ENCODE measurements at regions not wholly inside any gene's neighbourhood (a gene's known extent, or its start where the extent isn't known, plus 50 kb on each side); places are given as distances from the start of the nearest gene placed in this dataset.

- TF ChIP-seq, protein P1, sequence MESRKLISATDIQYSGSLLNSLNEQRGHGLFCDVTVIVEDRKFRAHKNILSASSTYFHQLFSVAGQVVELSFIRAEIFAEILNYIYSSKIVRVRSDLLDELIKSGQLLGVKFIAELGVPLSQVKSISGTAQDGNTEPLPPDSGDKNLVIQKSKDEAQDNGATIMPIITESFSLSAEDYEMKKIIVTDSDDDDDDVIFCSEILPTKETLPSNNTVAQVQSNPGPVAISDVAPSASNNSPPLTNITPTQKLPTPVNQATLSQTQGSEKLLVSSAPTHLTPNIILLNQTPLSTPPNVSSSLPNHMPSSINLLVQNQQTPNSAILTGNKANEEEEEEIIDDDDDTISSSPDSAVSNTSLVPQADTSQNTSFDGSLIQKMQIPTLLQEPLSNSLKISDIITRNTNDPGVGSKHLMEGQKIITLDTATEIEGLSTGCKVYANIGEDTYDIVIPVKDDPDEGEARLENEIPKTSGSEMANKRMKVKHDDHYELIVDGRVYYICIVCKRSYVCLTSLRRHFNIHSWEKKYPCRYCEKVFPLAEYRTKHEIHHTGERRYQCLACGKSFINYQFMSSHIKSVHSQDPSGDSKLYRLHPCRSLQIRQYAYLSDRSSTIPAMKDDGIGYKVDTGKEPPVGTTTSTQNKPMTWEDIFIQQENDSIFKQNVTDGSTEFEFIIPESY (IDR thresholded peaks at IDR 0.05; ENCODE audit: extremely low read depth, insufficient replicate concordance, low read length): no peak
- TF ChIP-seq RAD21 (IDR thresholded peaks at IDR 0.05; ENCODE audit: low read depth) (no peak), SRF (IDR thresholded peaks at IDR 0.05; ENCODE audit: low read depth) (no peak), SIN3A (IDR thresholded peaks at IDR 0.05; ENCODE audit: low read depth) (no peak), ELF1 (IDR thresholded peaks at IDR 0.05; ENCODE audit: borderline replicate concordance, low read depth) (no peak)
These were observed 368.1 kb downstream of the TMEM135 start (continued) for GRCh38 chr11:87405843-87406242.

DNA sequence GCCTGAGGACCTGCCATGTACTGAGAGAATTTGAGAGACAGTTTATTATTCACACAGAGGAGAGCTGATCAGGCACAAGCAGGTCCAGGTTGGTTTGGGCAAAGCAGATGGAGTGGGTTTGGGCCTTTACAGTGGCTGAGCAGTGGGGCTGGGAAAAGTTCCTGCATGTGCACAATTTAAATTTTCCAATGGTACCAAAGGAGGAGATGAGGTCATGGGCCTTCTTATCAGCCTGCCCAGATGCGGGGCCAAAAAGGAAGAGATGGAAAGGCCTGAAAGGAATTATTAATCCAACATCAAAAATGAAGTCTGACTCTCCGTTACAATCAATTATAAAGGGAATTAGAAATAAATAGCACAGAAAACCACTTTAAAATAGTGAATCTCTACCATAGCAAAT lies 367.6 kb downstream of the TMEM135 start:
- Histone ChIP-seq H3K27me3 (ENCODE audit: insufficient read depth, low read length) (no peaks in the 10 kb centered on the region), H3K36me3 (ENCODE audit: control insufficient read depth in 1 of 2, insufficient read depth in 2 of 2, low read length in 2 of 2) (no peaks in the 10 kb centered on the region), H3K4me3 (replicated peaks in 1 of 2; ENCODE audit: low read depth in 1 of 2, low read length in 2 of 2) (no peak overlapping the region), H2AFZ (ENCODE audit: low read depth, low read length, poor library complexity, severe bottlenecking) (no peak overlapping the region), H3K9ac (ENCODE audit: low read length) (no peak overlapping the region), H3K79me2 (ENCODE audit: insufficient read depth, low read length) (no peaks in the 10 kb centered on the region), H3K4me1 (ENCODE audit: control insufficient read depth in 1 of 2, insufficient read depth in 2 of 2, low read length in 2 of 2) (no peaks in the 10 kb centered on the region), H3K4me2 (ENCODE audit: low read length) (no peak overlapping the region), H3K9me2 (ENCODE audit: insufficient read depth) (no peaks in the 10 kb centered on the region; the same call in 1 of the 2 replicates), H4K20me1 (ENCODE audit: insufficient read depth) (no peaks in the 10 kb centered on the region), H3K9me3 (ENCODE audit: control insufficient read depth in 1 of 2, insufficient read depth in 1 of 2, low read depth in 1 of 2, low read length in 2 of 2) (no peaks in the 10 kb centered on the region), H3K27ac (ENCODE audit: low read depth, low read length) (no peak overlapping the region)
- BruUV-seq (replicated peaks): no TSS peak
- TF ChIP-seq POLR2AphosphoS5 (IDR thresholded peaks at IDR 0.05; ENCODE audit: low read depth, low read length): no peak
- DNase-seq (ENCODE audit: low read depth, low spot score) (no peak), ATAC-seq (no peak)
- intact Hi-C loops (cut with micrococcal nuclease): no loop called here
- ChIA-PET POLR2A (no interaction called here), CTCF (no interaction called here), RAD21 (ENCODE audit: low non-redundant PET in 1 of 2, low total read pairs in 2 of 2, uncharacterized antibody in 2 of 2, unreplicated experiment in 2 of 2) (no interaction called here)

DNA sequence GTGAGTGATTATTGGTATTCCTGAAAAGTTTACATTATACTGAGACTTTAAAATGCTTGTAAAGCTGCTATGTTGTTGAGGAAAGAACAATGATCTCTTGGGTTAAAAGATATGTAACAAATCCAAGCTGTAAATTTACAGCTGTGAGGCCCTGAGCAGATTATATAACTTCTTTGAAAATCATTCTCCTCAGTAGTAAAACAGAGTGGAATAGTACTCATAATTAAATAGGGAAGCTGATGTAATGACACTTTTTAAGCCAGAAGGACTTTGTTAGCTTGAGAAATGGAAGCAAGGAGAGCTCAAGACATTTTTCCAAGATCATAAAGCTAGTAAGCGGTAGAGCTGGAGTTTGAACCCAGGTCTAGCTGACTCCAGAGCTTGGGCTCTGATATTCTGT lies 363.9 kb downstream of the TMEM135 start:
- H3K4me2 ChIP-seq (ENCODE audit: low read length): no peak overlapping the region
- H4K20me1 ChIP-seq (ENCODE audit: insufficient read depth): no peaks in the 10 kb centered on the region
- H3K9ac ChIP-seq (ENCODE audit: low read length): no peak overlapping the region
- no peak overlapping the region for H2AFZ ChIP-seq (ENCODE audit: low read depth, low read length, poor library complexity, severe bottlenecking)
- ChIA-PET CTCF (interaction anchor here (1.0 to 1.1 kb wide), 2 partner anchors 15 to 20 kb away, joined by 3 to 4 read pairs; no protein-coding TSS in a partner anchor), POLR2A (no interaction called here), RAD21 (ENCODE audit: low non-redundant PET in 1 of 2, low total read pairs in 2 of 2, uncharacterized antibody in 2 of 2, unreplicated experiment in 2 of 2) (no interaction called here)
- no peaks in the 10 kb centered on the region for H3K27me3 ChIP-seq (ENCODE audit: insufficient read depth, low read length)
- H3K27ac ChIP-seq (ENCODE audit: low read depth, low read length): no peak overlapping the region
- no peaks in the 10 kb centered on the region for H3K79me2 ChIP-seq (ENCODE audit: insufficient read depth, low read length)
- H3K4me1 ChIP-seq (ENCODE audit: control insufficient read depth in 1 of 2, insufficient read depth in 2 of 2, low read length in 2 of 2): no peaks in the 10 kb centered on the region
- intact Hi-C loops (cut with micrococcal nuclease): no loop called here
- H3K9me3 ChIP-seq (ENCODE audit: control insufficient read depth in 1 of 2, insufficient read depth in 1 of 2, low read depth in 1 of 2, low read length in 2 of 2): no peaks in the 10 kb centered on the region
- H3K36me3 ChIP-seq (ENCODE audit: control insufficient read depth in 1 of 2, insufficient read depth in 2 of 2, low read length in 2 of 2): no peaks in the 10 kb centered on the region
- ATAC-seq (no peak), DNase-seq (ENCODE audit: low read depth, low spot score) (no peak)
- H3K4me3 ChIP-seq (replicated peaks in 1 of 2; ENCODE audit: low read depth in 1 of 2, low read length in 2 of 2): no peak overlapping the region
- no peaks in the 10 kb centered on the region; the same call in 1 of the 2 replicates for H3K9me2 ChIP-seq (ENCODE audit: insufficient read depth)
- no TSS peak for BruUV-seq (replicated peaks)
- no peak for TF ChIP-seq CEBPB (IDR thresholded peaks at IDR 0.05; ENCODE audit: low read depth)
- TF ChIP-seq SIN3A (IDR thresholded peaks at IDR 0.05; ENCODE audit: low read depth): no peak
- TF ChIP-seq, protein P1 (IDR thresholded peaks at IDR 0.05; ENCODE audit: extremely low read depth, insufficient replicate concordance, low read length): no peak
- TF ChIP-seq FOSL1 (IDR thresholded peaks at IDR 0.05; ENCODE audit: low read depth): no peak
- no peak for TF ChIP-seq EGR1 (IDR thresholded peaks at IDR 0.05; ENCODE audit: low read depth)
- TF ChIP-seq CBX3 (IDR thresholded peaks at IDR 0.05; ENCODE audit: low read depth): no peak
- TF ChIP-seq, protein P2, sequence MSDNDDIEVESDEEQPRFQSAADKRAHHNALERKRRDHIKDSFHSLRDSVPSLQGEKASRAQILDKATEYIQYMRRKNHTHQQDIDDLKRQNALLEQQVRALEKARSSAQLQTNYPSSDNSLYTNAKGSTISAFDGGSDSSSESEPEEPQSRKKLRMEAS (IDR thresholded peaks at IDR 0.05): no peak

Data from HCT116 (cell line).